WTC11 (cell line): ENCODE measurements at regions not wholly inside any gene's neighbourhood (a gene's known extent, or its start where the extent isn't known, plus 50 kb on each side); places are given as distances from the start of the nearest gene placed in this dataset.
A peak's percentile ranks its signal among the peaks of the same experiment; 100 is the strongest.

Source experiments
- ATAC-seq: fragments of 200-7000 bp; cut with Tn5 transposase; 2 replicates; pipeline ENCODE4 v1.10.0; 2021; ENCODE audit warnings: mild to moderate bottlenecking, moderate library complexity
- CTCF ChIA-PET: fragments of 300-600 bp; sonication (Branson Sonifier 250); formaldehyde crosslinking; loops from one replicate; lab custom pipeline; 2021; ENCODE audit warnings: antibody characterized with exemption; lab: Charles Lee
- POLR2A ChIA-PET: fragments of 350-600 bp; sonication (Branson Sonifier 250); formaldehyde crosslinking; loops from one replicate; lab custom pipeline; 2021; ENCODE audit warnings: antibody characterized with exemption; lab: Charles Lee
- DNase-seq: peaks from one replicate; pipeline ENCODE4 v3.0.0; 2021; ENCODE audit warnings: low spot score
- H3K27ac Mint-ChIP-seq: 2 replicates; pipeline ENCODE4 v1.8.0; 2021; ENCODE audit warnings: mixed read lengths
- H3K27me3 Mint-ChIP-seq: 2 replicates; pipeline ENCODE4 v1.8.0; 2021; ENCODE audit warnings: low read depth, mild to moderate bottlenecking, moderate library complexity, mixed read lengths
- H3K36me3 Mint-ChIP-seq: 2 replicates; pipeline ENCODE4 v1.8.0; 2021; ENCODE audit warnings: mixed read lengths
- H3K4me1 Mint-ChIP-seq: 2 replicates; pipeline ENCODE4 v1.8.0; 2022; ENCODE audit warnings: mixed read lengths
- H3K4me3 Mint-ChIP-seq: 2 replicates; pipeline ENCODE4 v1.8.0; 2021; ENCODE audit warnings: mild to moderate bottlenecking, moderate library complexity, mixed read lengths
- H3K9me3 Mint-ChIP-seq: 2 replicates; pipeline ENCODE4 v1.8.0; 2021; ENCODE audit warnings: mixed read lengths
- CBFB ChIP-seq: sonication (generic); formaldehyde crosslinking; IDR thresholded peaks from 2 replicates; pipeline ENCODE4 v1.8.1; 2022; ENCODE audit warnings: mild to moderate bottlenecking, low read depth, missing genetic modification reagents
- ESRRA ChIP-seq: sonication (generic); formaldehyde crosslinking; IDR thresholded peaks from 2 replicates; pipeline ENCODE4 v1.8.1; 2022; ENCODE audit warnings: mild to moderate bottlenecking, missing genetic modification reagents, borderline replicate concordance
- GTF2I ChIP-seq: fragments of 250-450 bp; sonication (Bioruptor Pico); conservative IDR thresholded peaks from 2 replicates; pipeline ENCODE4 v1.4.0; 2021; ENCODE audit warnings: mild to moderate bottlenecking
- NFE2L1 ChIP-seq: sonication (generic); formaldehyde crosslinking; IDR thresholded peaks from 2 replicates; pipeline ENCODE4 v1.8.1; 2023; ENCODE audit warnings: missing genetic modification reagents
- NR3C1 ChIP-seq: sonication (generic); formaldehyde crosslinking; conservative IDR thresholded peaks from 2 replicates; pipeline ENCODE4 v1.8.1; 2023; ENCODE audit warnings: low read depth, mild to moderate bottlenecking, missing genetic modification reagents
- OVOL2 ChIP-seq: fragments of 250-450 bp; sonication (Bioruptor Pico); IDR thresholded peaks from 2 replicates; pipeline ENCODE4 v1.9.0; 2021; ENCODE audit warnings: mild to moderate bottlenecking, borderline replicate concordance
- RORB ChIP-seq: fragments of 250-450 bp; sonication (Bioruptor Pico); IDR thresholded peaks from 2 replicates; pipeline ENCODE4 v1.9.0; 2021; ENCODE audit warnings: mild to moderate bottlenecking
- ZNF317 ChIP-seq: sonication (generic); formaldehyde crosslinking; IDR thresholded peaks from 2 replicates; pipeline ENCODE4 v1.8.1; 2023; ENCODE audit warnings: low read depth, mild to moderate bottlenecking, moderate library complexity, missing genetic modification reagents, borderline replicate concordance
- ZNF396 ChIP-seq: fragments of 250-450 bp; sonication (Bioruptor Pico); IDR thresholded peaks from 2 replicates; pipeline ENCODE4 v1.8.0; 2021; ENCODE audit warnings: mild to moderate bottlenecking, moderate library complexity, borderline replicate concordance
- ZNF416 ChIP-seq: fragments of 250-450 bp; sonication (Bioruptor Pico); IDR thresholded peaks from 2 replicates; pipeline ENCODE4 v1.9.0; 2021; ENCODE audit warnings: mild to moderate bottlenecking, inconsistent platforms
- TF ChIP-seq, protein P1 (sequence below): fragments of 200-600 bp; IDR thresholded peaks from 2 replicates; pipeline ENCODE4 v1.8.0; 2022; ENCODE audit warnings: antibody characterized with exemption
- TF ChIP-seq, protein P2 (sequence below): fragments of 250-450 bp; sonication (Bioruptor Pico); IDR thresholded peaks from 2 replicates; pipeline ENCODE4 v2.1.2; 2022; ENCODE audit warnings: mild to moderate bottlenecking, moderate library complexity
- TF ChIP-seq, protein P3 (sequence below): sonication (generic); formaldehyde crosslinking; conservative IDR thresholded peaks from 2 replicates; pipeline ENCODE4 v1.8.1; 2022; ENCODE audit warnings: mild to moderate bottlenecking, missing genetic modification reagents
- TF ChIP-seq, protein P4 (sequence below): sonication (generic); formaldehyde crosslinking; IDR thresholded peaks from 2 replicates; pipeline ENCODE4 v1.8.1; 2022; ENCODE audit warnings: mild to moderate bottlenecking, moderate library complexity, missing genetic modification reagents
- TF ChIP-seq, protein P5 (sequence below): sonication (generic); formaldehyde crosslinking; IDR thresholded peaks from 2 replicates; pipeline ENCODE4 v1.8.1; 2023; ENCODE audit warnings: mild to moderate bottlenecking, moderate library complexity, missing genetic modification reagents
- TF ChIP-seq, protein P6 (sequence below): sonication (generic); formaldehyde crosslinking; IDR thresholded peaks from 2 replicates; pipeline ENCODE4 v1.8.0; 2022; ENCODE audit warnings: mild to moderate bottlenecking, missing genetic modification reagents
- TF ChIP-seq, protein P7 (sequence below): sonication (generic); formaldehyde crosslinking; IDR thresholded peaks from 2 replicates; pipeline ENCODE4 v1.8.1; 2022; ENCODE audit warnings: mild to moderate bottlenecking, missing genetic modification reagents, moderate library complexity, borderline replicate concordance
- TF ChIP-seq, protein P8 (sequence below): sonication (generic); formaldehyde crosslinking; IDR thresholded peaks from 2 replicates; pipeline ENCODE4 v1.8.0; 2022; ENCODE audit warnings: mild to moderate bottlenecking, missing genetic modification reagents
- TF ChIP-seq, protein P9 (sequence below): sonication (generic); formaldehyde crosslinking; IDR thresholded peaks from 2 replicates; pipeline ENCODE4 v1.8.1; 2023; ENCODE audit warnings: mild to moderate bottlenecking, missing genetic modification reagents, borderline replicate concordance

DNA sequence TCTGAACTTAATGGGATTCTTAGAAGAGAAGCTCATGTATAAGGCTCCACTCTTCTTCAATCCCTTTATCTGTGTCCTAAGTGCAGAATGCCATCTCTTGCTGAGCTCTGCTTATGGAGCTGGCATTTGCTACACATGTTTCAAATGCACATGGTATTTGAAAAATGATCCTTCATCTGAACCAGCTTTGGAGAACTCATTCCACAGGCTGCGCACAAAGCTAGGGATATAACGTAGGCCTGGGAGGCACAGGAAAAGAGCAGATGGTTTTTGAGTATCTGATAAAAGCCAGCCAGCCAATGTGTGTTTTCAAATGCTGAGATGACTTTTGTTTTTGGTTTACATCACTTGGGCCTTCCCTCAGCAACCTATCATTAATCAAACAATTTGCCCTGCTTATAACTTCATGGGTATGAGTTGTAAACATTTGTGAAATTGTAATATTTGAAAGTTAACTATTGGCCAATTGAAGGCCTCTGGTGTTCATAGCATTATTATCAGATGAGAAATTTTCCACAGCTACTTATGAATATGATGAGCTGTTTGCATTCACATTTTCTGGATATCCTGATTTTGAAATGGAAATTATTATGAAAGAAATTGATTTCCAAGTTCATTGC lies 729.0 kb downstream of the FGF9 start (continued):
- TF ChIP-seq, protein P1, sequence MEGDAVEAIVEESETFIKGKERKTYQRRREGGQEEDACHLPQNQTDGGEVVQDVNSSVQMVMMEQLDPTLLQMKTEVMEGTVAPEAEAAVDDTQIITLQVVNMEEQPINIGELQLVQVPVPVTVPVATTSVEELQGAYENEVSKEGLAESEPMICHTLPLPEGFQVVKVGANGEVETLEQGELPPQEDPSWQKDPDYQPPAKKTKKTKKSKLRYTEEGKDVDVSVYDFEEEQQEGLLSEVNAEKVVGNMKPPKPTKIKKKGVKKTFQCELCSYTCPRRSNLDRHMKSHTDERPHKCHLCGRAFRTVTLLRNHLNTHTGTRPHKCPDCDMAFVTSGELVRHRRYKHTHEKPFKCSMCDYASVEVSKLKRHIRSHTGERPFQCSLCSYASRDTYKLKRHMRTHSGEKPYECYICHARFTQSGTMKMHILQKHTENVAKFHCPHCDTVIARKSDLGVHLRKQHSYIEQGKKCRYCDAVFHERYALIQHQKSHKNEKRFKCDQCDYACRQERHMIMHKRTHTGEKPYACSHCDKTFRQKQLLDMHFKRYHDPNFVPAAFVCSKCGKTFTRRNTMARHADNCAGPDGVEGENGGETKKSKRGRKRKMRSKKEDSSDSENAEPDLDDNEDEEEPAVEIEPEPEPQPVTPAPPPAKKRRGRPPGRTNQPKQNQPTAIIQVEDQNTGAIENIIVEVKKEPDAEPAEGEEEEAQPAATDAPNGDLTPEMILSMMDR: no peak
- TF ChIP-seq ZNF317 (CRISPR knock-in tag) (no peak), ESRRA (CRISPR knock-in tag) (no peak), NR3C1 (CRISPR knock-in tag) (no peak)
- TF ChIP-seq, protein P2, sequence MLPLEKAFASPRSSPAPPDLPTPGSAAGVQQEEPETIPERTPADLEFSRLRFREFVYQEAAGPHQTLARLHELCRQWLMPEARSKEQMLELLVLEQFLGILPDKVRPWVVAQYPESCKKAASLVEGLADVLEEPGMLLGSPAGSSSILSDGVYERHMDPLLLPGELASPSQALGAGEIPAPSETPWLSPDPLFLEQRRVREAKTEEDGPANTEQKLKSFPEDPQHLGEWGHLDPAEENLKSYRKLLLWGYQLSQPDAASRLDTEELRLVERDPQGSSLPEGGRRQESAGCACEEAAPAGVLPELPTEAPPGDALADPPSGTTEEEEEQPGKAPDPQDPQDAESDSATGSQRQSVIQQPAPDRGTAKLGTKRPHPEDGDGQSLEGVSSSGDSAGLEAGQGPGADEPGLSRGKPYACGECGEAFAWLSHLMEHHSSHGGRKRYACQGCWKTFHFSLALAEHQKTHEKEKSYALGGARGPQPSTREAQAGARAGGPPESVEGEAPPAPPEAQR (CRISPR knock-in tag): no peak
- TF ChIP-seq, protein P3, sequence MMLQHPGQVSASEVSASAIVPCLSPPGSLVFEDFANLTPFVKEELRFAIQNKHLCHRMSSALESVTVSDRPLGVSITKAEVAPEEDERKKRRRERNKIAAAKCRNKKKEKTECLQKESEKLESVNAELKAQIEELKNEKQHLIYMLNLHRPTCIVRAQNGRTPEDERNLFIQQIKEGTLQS (CRISPR knock-in tag): no peak
- TF ChIP-seq, protein P4, sequence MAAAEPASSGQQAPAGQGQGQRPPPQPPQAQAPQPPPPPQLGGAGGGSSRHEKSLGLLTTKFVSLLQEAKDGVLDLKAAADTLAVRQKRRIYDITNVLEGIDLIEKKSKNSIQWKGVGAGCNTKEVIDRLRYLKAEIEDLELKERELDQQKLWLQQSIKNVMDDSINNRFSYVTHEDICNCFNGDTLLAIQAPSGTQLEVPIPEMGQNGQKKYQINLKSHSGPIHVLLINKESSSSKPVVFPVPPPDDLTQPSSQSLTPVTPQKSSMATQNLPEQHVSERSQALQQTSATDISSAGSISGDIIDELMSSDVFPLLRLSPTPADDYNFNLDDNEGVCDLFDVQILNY (CRISPR knock-in tag): no peak
- TF ChIP-seq, protein P5, sequence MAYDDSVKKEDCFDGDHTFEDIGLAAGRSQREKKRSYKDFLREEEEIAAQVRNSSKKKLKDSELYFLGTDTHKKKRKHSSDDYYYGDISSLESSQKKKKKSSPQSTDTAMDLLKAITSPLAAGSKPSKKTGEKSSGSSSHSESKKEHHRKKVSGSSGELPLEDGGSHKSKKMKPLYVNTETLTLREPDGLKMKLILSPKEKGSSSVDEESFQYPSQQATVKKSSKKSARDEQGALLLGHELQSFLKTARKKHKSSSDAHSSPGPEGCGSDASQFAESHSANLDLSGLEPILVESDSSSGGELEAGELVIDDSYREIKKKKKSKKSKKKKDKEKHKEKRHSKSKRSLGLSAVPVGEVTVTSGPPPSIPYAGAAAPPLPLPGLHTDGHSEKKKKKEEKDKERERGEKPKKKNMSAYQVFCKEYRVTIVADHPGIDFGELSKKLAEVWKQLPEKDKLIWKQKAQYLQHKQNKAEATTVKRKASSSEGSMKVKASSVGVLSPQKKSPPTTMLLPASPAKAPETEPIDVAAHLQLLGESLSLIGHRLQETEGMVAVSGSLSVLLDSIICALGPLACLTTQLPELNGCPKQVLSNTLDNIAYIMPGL (CRISPR knock-in tag): no peak
- TF ChIP-seq, all 79 proteins: peak for 0

DNA sequence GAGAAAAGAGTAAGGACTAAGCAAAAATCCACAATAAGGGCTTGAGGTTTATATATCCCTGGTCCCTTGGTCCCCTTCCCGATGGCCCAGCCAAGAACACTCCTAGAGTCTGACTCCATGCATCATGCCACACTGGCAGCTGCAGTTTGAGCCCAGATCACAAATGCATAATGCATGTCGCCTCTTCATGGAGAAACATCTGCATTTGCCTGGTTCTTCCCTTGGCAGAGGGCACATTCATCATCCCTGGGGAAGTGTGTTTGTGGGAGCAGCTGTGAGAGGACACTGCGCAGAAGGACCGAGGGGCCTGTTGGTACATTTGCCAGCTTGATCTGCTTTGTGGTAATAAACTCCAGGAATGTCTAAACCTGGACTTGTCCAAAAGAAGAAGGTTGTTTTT lies 731.8 kb downstream of the FGF9 start:
- H3K4me3 Mint-ChIP-seq: no peak overlapping the region
- H3K36me3 Mint-ChIP-seq: no peaks in the 10 kb centered on the region
- 0 out of 2 replicates have a peak overlapping the region, but pooled peaks have one; percentile 36 for H3K27ac Mint-ChIP-seq
- ChIA-PET CTCF (interaction anchor here (0.8 kb wide), 1 partner anchor 104 kb away, joined by 3 read pairs; no protein-coding TSS in a partner anchor), POLR2A (no interaction called here)
- no peaks in the 10 kb centered on the region for H3K27me3 Mint-ChIP-seq
- no peaks in the 10 kb centered on the region for H3K9me3 Mint-ChIP-seq
- no peak for DNase-seq
- H3K4me1 Mint-ChIP-seq: peaks cover 17% of the 10 kb centered on the region
- ATAC-seq: no peak
- TF ChIP-seq ZNF317 (CRISPR knock-in tag) (no peak), RORB (CRISPR knock-in tag) (no peak), CBFB (no peak), ZNF396 (CRISPR knock-in tag) (no peak), NFE2L1 (CRISPR knock-in tag) (no peak), GTF2I (CRISPR knock-in tag) (no peak), OVOL2 (CRISPR knock-in tag) (no peak), ZNF416 (CRISPR knock-in tag) (no peak)
- TF ChIP-seq, protein P6, sequence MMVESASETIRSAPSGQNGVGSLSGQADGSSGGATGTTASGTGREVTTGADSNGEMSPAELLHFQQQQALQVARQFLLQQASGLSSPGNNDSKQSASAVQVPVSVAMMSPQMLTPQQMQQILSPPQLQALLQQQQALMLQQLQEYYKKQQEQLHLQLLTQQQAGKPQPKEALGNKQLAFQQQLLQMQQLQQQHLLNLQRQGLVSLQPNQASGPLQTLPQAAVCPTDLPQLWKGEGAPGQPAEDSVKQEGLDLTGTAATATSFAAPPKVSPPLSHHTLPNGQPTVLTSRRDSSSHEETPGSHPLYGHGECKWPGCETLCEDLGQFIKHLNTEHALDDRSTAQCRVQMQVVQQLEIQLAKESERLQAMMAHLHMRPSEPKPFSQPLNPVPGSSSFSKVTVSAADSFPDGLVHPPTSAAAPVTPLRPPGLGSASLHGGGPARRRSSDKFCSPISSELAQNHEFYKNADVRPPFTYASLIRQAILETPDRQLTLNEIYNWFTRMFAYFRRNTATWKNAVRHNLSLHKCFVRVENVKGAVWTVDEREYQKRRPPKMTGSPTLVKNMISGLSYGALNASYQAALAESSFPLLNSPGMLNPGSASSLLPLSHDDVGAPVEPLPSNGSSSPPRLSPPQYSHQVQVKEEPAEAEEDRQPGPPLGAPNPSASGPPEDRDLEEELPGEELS: no peak
- TF ChIP-seq, protein P7, sequence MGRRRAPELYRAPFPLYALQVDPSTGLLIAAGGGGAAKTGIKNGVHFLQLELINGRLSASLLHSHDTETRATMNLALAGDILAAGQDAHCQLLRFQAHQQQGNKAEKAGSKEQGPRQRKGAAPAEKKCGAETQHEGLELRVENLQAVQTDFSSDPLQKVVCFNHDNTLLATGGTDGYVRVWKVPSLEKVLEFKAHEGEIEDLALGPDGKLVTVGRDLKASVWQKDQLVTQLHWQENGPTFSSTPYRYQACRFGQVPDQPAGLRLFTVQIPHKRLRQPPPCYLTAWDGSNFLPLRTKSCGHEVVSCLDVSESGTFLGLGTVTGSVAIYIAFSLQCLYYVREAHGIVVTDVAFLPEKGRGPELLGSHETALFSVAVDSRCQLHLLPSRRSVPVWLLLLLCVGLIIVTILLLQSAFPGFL (CRISPR knock-in tag): no peak
- TF ChIP-seq, protein P8, sequence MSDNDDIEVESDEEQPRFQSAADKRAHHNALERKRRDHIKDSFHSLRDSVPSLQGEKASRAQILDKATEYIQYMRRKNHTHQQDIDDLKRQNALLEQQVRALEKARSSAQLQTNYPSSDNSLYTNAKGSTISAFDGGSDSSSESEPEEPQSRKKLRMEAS (CRISPR knock-in tag): no peak
- TF ChIP-seq, protein P9, sequence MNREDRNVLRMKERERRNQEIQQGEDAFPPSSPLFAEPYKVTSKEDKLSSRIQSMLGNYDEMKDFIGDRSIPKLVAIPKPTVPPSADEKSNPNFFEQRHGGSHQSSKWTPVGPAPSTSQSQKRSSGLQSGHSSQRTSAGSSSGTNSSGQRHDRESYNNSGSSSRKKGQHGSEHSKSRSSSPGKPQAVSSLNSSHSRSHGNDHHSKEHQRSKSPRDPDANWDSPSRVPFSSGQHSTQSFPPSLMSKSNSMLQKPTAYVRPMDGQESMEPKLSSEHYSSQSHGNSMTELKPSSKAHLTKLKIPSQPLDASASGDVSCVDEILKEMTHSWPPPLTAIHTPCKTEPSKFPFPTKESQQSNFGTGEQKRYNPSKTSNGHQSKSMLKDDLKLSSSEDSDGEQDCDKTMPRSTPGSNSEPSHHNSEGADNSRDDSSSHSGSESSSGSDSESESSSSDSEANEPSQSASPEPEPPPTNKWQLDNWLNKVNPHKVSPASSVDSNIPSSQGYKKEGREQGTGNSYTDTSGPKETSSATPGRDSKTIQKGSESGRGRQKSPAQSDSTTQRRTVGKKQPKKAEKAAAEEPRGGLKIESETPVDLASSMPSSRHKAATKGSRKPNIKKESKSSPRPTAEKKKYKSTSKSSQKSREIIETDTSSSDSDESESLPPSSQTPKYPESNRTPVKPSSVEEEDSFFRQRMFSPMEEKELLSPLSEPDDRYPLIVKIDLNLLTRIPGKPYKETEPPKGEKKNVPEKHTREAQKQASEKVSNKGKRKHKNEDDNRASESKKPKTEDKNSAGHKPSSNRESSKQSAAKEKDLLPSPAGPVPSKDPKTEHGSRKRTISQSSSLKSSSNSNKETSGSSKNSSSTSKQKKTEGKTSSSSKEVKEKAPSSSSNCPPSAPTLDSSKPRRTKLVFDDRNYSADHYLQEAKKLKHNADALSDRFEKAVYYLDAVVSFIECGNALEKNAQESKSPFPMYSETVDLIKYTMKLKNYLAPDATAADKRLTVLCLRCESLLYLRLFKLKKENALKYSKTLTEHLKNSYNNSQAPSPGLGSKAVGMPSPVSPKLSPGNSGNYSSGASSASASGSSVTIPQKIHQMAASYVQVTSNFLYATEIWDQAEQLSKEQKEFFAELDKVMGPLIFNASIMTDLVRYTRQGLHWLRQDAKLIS (CRISPR knock-in tag): no peak
- TF ChIP-seq, all 79 proteins: peak for 0
